GM12878 (cell line): ENCODE measurements at regions not wholly inside any gene's neighbourhood (a gene's known extent, or its start where the extent isn't known, plus 50 kb on each side); places are given as distances from the start of the nearest gene placed in this dataset.

Experiments
- ATAC-seq: fragments of 200-7000 bp; cut with Tn5 transposase; 3 replicates; pipeline ENCODE4 v1.9.1; 2020; ENCODE audit warnings: mild to moderate bottlenecking, moderate library complexity
- BruUV-seq: library from RNA; stranded (reverse); fragments of 400-500 nt; replicated peaks from 2 replicates; lab custom pipeline; 2021; lab: Mats Ljungman, UMichigan
- CTCF ChIA-PET: fragments of 300-600 bp; sonication (Branson Sonifier 250); formaldehyde crosslinking; extraction: SDS; loops from one replicate; lab custom pipeline; 2021; ENCODE audit warnings: inconsistent platforms; lab: Yijun Ruan, JAX
- POLR2A ChIA-PET: fragments of 350-600 bp; formaldehyde crosslinking; extraction: SDS; loops from one replicate; lab custom pipeline; 2021; ENCODE audit warnings: inconsistent platforms; lab: Charles Lee
- RAD21 ChIA-PET: fragments of 300-600 bp; sonication (Branson Sonifier 250); formaldehyde crosslinking; loops from one replicate; lab custom pipeline; 2023; ENCODE audit warnings: antibody characterized with exemption; ENCODE audit not compliant: unreplicated experiment; lab: Charles Lee
- SMC1A ChIA-PET: fragments of 300-600 bp; sonication (Branson Sonifier 250); formaldehyde crosslinking; loops from one replicate; lab custom pipeline; 2023; ENCODE audit not compliant: unreplicated experiment, uncharacterized antibody; lab: Charles Lee
- DNase-seq: peaks from one replicate; pipeline ENCODE4 v3.0.0-alpha.2; 2011; ENCODE audit warnings: low read depth, low spot score
- FAIRE-seq: peaks from 3 replicates; lab custom pipeline; 2011; peaks lifted over from hg19 to GRCh38; lab: Jason Lieb, UNC
- H2AFZ ChIP-seq: 2 replicates; pipeline ENCODE4 v1.6.0; 2011; ENCODE audit warnings: low read depth, low read length, control low read depth; ENCODE audit not compliant: control insufficient read depth
- H3K27ac ChIP-seq: 2 replicates; pipeline ENCODE4 v1.5.1; 2011; ENCODE audit warnings: control low read depth; ENCODE audit not compliant: control insufficient read depth, insufficient read depth
- H3K27me3 ChIP-seq, 2 experiments: replicated peaks in 1 of 2; 2 replicates each; pipeline versions ENCODE4 v1.6.0 to v1.6.1; 2011; ENCODE audit warnings: low read length in 1 of 2; ENCODE audit not compliant: control insufficient read depth in 2 of 2, insufficient read depth in 2 of 2
- H3K36me3 ChIP-seq, 2 experiments: 2 replicates each; pipeline ENCODE4 v1.5.1; 2011; ENCODE audit warnings: low read length in 1 of 2; ENCODE audit not compliant: control insufficient read depth in 2 of 2, insufficient read depth in 2 of 2
- H3K4me1 ChIP-seq: 2 replicates; pipeline ENCODE4 v1.6.1; 2011; ENCODE audit warnings: mild to moderate bottlenecking, low read length, moderate library complexity, mixed read lengths; ENCODE audit not compliant: control insufficient read depth, insufficient read depth
- H3K4me2 ChIP-seq: 2 replicates; pipeline ENCODE4 v1.6.0; 2011; ENCODE audit warnings: control low read depth; ENCODE audit not compliant: control insufficient read depth, insufficient read depth
- H3K4me3 ChIP-seq: fragments of 200-600 bp; sonication (generic); 2 replicates; pipeline ENCODE4 v1.5.1; 2016
- H3K79me2 ChIP-seq: 2 replicates; pipeline ENCODE4 v1.6.0; 2011; ENCODE audit warnings: low read length; ENCODE audit not compliant: control insufficient read depth, insufficient read depth
- H3K9ac ChIP-seq: 2 replicates; pipeline ENCODE4 v1.8.0; 2011; ENCODE audit warnings: low read length, control low read depth, mixed read lengths; ENCODE audit not compliant: control insufficient read depth, insufficient read depth
- H3K9me3 ChIP-seq: replicated peaks from 3 replicates; pipeline ENCODE4 v1.5.1; 2011; ENCODE audit warnings: mild to moderate bottlenecking, low read length; ENCODE audit not compliant: control insufficient read depth, insufficient read depth
- H4K20me1 ChIP-seq: 2 replicates; pipeline ENCODE4 v1.6.0; 2011; ENCODE audit not compliant: control insufficient read depth, insufficient read depth
- E2F8 ChIP-seq: fragments of 450-650 bp; IDR thresholded peaks from 2 replicates; pipeline ENCODE4 v1.6.1; 2018; ENCODE audit warnings: mild to moderate bottlenecking, low read depth, moderate library complexity; ENCODE audit not compliant: partially characterized antibody
- MXI1 ChIP-seq: fragments of 150-350 bp; IDR thresholded peaks from 2 replicates; pipeline ENCODE4 v1.6.1; 2011; ENCODE audit warnings: low read depth, mild to moderate bottlenecking, inconsistent platforms, low read length, improper control_type of control experiment
- NFXL1 ChIP-seq: fragments of 450-650 bp; IDR thresholded peaks from 2 replicates; pipeline ENCODE4 v1.6.1; 2017; ENCODE audit warnings: antibody characterized with exemption, mild to moderate bottlenecking, borderline replicate concordance
- POLR2A ChIP-seq: IDR thresholded peaks from 2 replicates; pipeline ENCODE4 v1.6.1; 2011; ENCODE audit warnings: low read depth, mild to moderate bottlenecking, low read length
- RAD21 ChIP-seq: IDR thresholded peaks from 2 replicates; pipeline ENCODE4 v1.6.1; 2011; ENCODE audit warnings: mild to moderate bottlenecking, low read depth, low read length, moderate library complexity; ENCODE audit not compliant: insufficient read depth
- RAD51 ChIP-seq: fragments of 450-650 bp; IDR thresholded peaks from 2 replicates; pipeline ENCODE4 v1.6.1; 2016; ENCODE audit warnings: moderate library complexity, mild to moderate bottlenecking, inconsistent platforms
- SUZ12 ChIP-seq: fragments of 200-600 bp; sonication (generic); IDR thresholded peaks from one replicate; pipeline ENCODE4 v1.6.1; 2018; ENCODE audit warnings: antibody characterized with exemption, mild to moderate bottlenecking; ENCODE audit not compliant: unreplicated experiment
- WGBS: methylation state at CpG from one replicate; pipeline ENCODE4 v1.1.6; 2016; ENCODE audit warnings: low lambda C conversion rate; ENCODE audit not compliant: insufficient replicate concordance, insufficient coverage; ENCODE audit errors: missing lambda C conversion rate; 5-methylcytosine and 5-hydroxymethylcytosine counted together
- in situ Hi-C: fragments of 300-500 bp; cut with MboI; formaldehyde crosslinking; loops from 9 replicates; pipeline ENCODE4 v1.14.3; 2018; ENCODE audit warnings: mixed read lengths
- intact Hi-C: fragments of 100-400 bp; cut with micrococcal nuclease; formaldehyde crosslinking; loops from one replicate; pipeline ENCODE4 v1.14.2; 2022; ENCODE audit not compliant: unreplicated experiment
- TF ChIP-seq, protein P1 (sequence below), 3 experiments: IDR thresholded peaks in 2 of 3; conservative IDR thresholded peaks in 1 of 3; 2 replicates each; pipeline ENCODE4 v1.5.1; 2011; ENCODE audit warnings: low read depth in 3 of 3, low read length in 3 of 3, mild to moderate bottlenecking in 3 of 3, control low read depth in 2 of 3, moderate library complexity in 2 of 3, inconsistent platforms in 1 of 3, mixed read lengths in 1 of 3; ENCODE audit not compliant: control insufficient read depth in 2 of 3, insufficient read depth in 1 of 3; ENCODE audit errors: extremely low read depth in 1 of 3
- TF ChIP-seq, protein P2 (sequence below): IDR thresholded peaks from 2 replicates; pipeline ENCODE4 v1.6.1; 2012; ENCODE audit warnings: mild to moderate bottlenecking, low read depth, low read length

GRCh38 chrX:57817302-57817701 is 93.0 kb downstream of the ZXDA start:
- in situ Hi-C loops (loop anchor here (10.0 kb wide), 1 partner anchor 207 kb away; no protein-coding TSS in a partner anchor), intact Hi-C loops (loop anchor here (5.0 to 10.0 kb wide), 3 partner anchors 223 to 1013 kb away; partner anchors contain the start of gene ZXDB)
- FAIRE-seq = peak; percentile 27
- BruUV-seq = no TSS peak
- Histone ChIP-seq H4K20me1 (no peaks in the 10 kb centered on the region; the same call in 1 of the 2 replicates), H3K27me3 (no peaks in the 10 kb centered on the region), H3K4me2 (no peak overlapping the region), H3K9me3 (no peaks in the 10 kb centered on the region), H3K36me3 (no peaks in the 10 kb centered on the region), H3K27ac (no peak overlapping the region), H2AFZ (no peak overlapping the region), H3K4me3 (no peak overlapping the region), H3K79me2 (no peaks in the 10 kb centered on the region), H3K4me1 (no peaks in the 10 kb centered on the region), H3K9ac (no peak overlapping the region)
- WGBS = 5% methylated on average over 2 of the region's 2 CpGs
- RAD21 ChIA-PET = no interaction called here
- no peak for DNase-seq
- SMC1A ChIA-PET = no interaction called here
- ATAC-seq = no peak
- POLR2A ChIA-PET = no interaction called here
- TF ChIP-seq POLR2A (no peak), RAD21 (peak; percentile 34; the same call in 1 of the 2 replicates)
- TF ChIP-seq, protein P1, sequence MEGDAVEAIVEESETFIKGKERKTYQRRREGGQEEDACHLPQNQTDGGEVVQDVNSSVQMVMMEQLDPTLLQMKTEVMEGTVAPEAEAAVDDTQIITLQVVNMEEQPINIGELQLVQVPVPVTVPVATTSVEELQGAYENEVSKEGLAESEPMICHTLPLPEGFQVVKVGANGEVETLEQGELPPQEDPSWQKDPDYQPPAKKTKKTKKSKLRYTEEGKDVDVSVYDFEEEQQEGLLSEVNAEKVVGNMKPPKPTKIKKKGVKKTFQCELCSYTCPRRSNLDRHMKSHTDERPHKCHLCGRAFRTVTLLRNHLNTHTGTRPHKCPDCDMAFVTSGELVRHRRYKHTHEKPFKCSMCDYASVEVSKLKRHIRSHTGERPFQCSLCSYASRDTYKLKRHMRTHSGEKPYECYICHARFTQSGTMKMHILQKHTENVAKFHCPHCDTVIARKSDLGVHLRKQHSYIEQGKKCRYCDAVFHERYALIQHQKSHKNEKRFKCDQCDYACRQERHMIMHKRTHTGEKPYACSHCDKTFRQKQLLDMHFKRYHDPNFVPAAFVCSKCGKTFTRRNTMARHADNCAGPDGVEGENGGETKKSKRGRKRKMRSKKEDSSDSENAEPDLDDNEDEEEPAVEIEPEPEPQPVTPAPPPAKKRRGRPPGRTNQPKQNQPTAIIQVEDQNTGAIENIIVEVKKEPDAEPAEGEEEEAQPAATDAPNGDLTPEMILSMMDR (IDR thresholded peaks at IDR 0.05 in 2 of 3, conservative IDR thresholded peaks at IDR 0.05 in 1 of 3; ENCODE audit: control insufficient read depth in 2 of 3, extremely low read depth in 1 of 3, insufficient read depth in 1 of 3, low read depth in 3 of 3, low read length in 3 of 3) = peak in 2 of 3 experiments; percentile 36 to 44; a peak in 4 of 6 replicates
- CTCF ChIA-PET = no interaction called here

DNA sequence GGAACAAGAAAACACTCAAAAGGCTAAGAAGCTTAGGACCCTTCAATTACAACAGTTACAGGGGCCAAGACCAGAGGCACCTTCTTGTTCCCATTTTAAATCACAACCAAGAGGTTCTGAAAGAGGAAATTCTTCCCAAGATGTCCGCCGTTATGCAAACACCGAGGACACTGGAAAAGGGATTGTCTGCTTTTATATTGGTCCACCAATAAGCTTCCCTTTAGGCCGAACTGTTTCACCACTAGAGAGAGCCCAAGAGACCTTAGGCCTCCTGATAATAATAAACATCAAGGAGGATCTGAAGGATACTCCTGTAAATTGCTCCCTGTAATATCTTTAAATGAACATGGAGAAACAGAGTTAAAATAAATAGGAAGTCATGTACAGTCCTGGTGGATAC is 92.6 kb upstream of the NLRP2B start:
- DNase-seq (no peak), FAIRE-seq (no peak), ATAC-seq (no peak)
- H4K20me1 ChIP-seq = no peaks in the 10 kb centered on the region
- intact Hi-C loops = no loop called here
- ChIA-PET RAD21 (no interaction called here), CTCF (no interaction called here), POLR2A (no interaction called here), SMC1A (no interaction called here)
- no peak overlapping the region for H3K9ac ChIP-seq
- BruUV-seq = no TSS peak
- 36% methylated on average over 4 of the region's 4 CpGs for WGBS
- no peaks in the 10 kb centered on the region for H3K9me3 ChIP-seq
- H3K4me2 ChIP-seq = no peak overlapping the region
- no peaks in the 10 kb centered on the region for H3K36me3 ChIP-seq
- H3K4me1 ChIP-seq = no peaks in the 10 kb centered on the region
- in situ Hi-C loops = no loop called here
- H3K4me3 ChIP-seq = no peak overlapping the region
- H3K79me2 ChIP-seq = no peaks in the 10 kb centered on the region
- H2AFZ ChIP-seq = no peak overlapping the region
- H3K27ac ChIP-seq = no peak overlapping the region
- no peaks in the 10 kb centered on the region for H3K27me3 ChIP-seq
- TF ChIP-seq SUZ12 = no peak
- no peak for TF ChIP-seq E2F8
- no peak for TF ChIP-seq NFXL1
- no peak for TF ChIP-seq MXI1
- TF ChIP-seq RAD51 = no peak
- TF ChIP-seq, protein P2, sequence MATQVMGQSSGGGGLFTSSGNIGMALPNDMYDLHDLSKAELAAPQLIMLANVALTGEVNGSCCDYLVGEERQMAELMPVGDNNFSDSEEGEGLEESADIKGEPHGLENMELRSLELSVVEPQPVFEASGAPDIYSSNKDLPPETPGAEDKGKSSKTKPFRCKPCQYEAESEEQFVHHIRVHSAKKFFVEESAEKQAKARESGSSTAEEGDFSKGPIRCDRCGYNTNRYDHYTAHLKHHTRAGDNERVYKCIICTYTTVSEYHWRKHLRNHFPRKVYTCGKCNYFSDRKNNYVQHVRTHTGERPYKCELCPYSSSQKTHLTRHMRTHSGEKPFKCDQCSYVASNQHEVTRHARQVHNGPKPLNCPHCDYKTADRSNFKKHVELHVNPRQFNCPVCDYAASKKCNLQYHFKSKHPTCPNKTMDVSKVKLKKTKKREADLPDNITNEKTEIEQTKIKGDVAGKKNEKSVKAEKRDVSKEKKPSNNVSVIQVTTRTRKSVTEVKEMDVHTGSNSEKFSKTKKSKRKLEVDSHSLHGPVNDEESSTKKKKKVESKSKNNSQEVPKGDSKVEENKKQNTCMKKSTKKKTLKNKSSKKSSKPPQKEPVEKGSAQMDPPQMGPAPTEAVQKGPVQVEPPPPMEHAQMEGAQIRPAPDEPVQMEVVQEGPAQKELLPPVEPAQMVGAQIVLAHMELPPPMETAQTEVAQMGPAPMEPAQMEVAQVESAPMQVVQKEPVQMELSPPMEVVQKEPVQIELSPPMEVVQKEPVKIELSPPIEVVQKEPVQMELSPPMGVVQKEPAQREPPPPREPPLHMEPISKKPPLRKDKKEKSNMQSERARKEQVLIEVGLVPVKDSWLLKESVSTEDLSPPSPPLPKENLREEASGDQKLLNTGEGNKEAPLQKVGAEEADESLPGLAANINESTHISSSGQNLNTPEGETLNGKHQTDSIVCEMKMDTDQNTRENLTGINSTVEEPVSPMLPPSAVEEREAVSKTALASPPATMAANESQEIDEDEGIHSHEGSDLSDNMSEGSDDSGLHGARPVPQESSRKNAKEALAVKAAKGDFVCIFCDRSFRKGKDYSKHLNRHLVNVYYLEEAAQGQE = no peak
